HG03342 (cell line): ENCODE measurements at regions not wholly inside any gene's neighbourhood (a gene's known extent, or its start where the extent isn't known, plus 50 kb on each side); places are given as distances from the start of the nearest gene placed in this dataset.

Experiments
- ATAC-seq: cut with Tn5 transposase; IDR thresholded peaks from one replicate; pipeline ENCODE4 v1.9.1; 2021; ENCODE audit warnings: mild to moderate bottlenecking, moderate library complexity; ENCODE audit not compliant: unreplicated experiment

DNA sequence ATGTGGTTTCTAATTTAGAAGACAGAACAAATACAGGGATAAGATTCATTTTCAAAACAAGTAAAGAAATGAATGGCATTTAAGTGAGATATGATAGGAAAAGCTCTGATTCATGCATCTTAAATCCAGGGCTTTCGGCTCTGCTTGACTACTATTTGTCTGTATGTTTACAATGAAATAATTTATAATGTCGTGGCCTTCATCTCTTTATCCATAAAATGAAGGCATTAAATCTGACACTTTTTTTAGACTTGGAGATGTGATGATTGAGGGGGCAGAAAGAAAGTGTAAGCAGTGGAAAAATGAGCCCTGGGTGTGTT is 115.7 kb upstream of the KIT start:
- ATAC-seq = no peak

- no peak for ATAC-seq
Measured at GRCh38 chr4:54542540-54543041, 115.2 kb upstream of the KIT start.

- ATAC-seq = no peak
Measured at GRCh38 chr4:54543088-54543795, 114.5 kb upstream of the KIT start.

GRCh38 chr4:54545663-54546424 is 111.9 kb upstream of the KIT start:
- ATAC-seq = no peak

DNA sequence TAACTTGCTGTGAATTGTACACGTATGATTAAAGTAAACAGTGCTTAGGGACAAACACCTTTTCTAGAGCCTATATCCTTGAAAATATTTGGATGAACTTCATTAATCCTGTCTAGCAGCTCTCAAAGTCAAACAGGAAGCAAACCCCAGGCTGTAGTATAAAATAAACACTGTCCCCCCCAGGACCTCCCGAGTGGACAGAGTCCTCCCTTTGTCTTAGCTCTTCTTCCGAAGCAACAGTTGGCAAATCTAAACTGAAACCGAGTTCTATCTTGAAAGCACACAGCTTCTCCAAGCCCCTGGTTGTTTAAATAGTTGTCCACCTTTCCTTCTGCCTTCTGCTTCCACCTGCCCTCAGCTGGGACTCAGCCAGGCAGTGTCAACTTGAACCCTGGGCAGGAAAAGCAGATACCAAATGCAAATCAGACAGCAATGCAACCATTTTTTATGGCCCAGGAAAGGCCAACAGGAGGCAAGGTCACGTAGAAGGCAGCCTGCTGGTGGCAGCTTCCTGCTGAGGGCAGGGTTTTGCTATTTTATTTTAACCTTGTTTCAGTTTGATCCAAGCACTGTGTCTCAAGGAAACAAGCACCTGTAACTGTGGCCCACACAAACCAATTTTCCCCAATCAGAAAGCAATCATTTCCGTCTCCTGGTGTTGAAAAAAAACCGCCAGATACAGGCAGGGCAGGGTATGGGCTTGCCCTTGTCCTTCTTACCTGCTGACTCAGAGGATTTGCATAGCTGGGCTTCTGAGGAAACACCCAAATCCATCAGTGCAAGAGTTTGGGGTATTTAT is 110.3 kb upstream of the KIT start:
- ATAC-seq = peak; percentile 70

DNA sequence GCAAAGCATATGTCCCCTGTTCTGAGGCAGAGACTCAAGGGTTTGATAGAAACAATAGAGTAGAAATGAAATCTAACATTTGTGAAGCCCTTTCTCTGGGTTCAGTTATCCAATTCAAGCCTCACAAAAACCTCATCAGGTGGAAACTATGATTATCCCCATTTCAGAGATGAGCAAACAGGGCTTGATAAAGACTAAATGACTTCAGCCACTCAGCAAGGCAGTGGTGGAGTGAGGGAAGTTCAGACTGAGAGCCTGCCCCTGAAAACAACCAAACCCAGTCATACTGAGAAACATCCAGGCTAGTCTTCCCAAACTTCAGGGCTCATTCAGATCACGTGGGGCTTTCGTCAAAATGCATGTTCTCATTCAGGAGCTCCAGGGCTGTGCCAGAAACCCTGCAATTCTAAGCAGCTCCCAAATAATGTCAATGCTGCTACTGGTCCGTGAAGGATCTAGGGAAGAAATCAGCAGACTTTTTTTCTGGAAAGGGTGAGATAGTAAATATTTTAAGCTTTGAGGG is 109.6 kb upstream of the KIT start:
- peak; percentile 57 for ATAC-seq

- no peak for ATAC-seq
Measured at GRCh38 chr4:54548831-54549460, 108.8 kb upstream of the KIT start.

DNA sequence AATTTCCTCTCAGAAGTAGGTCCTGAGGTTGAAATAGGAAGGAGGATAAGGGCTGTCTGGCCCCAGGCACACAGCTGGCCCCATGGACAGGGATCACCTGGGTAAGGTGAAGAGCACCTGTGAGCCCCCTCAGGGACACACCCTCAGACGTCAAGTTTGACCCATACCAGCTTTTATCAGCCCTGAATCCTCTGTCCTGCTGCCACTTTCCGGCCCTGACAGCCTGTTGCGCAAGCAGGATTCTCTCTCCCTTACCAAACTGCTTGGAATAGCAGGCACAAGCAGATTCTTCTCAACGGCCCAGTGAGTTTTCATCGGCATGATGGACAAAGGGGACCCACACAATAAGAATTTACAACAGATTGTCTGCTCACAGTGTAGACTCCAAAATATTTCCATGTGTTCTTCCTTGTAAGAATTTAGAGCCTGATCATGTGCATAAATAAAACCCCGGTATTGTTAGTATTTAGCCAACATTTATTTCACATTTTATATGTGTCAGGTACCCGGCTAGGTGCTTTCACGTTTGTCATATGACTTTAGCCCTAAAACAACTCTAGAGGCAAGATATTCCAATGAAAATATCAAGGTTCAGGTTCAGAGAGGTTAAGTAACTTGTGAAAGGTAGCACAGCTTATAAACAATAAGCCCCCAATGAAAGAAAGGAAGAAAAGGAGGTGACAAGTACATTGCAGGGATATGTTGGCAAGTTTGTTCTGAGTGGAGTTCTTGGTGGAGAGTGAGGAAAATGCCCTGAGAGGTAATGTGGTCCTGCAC is 107.2 kb upstream of the KIT start:
- ATAC-seq = no peak

DNA sequence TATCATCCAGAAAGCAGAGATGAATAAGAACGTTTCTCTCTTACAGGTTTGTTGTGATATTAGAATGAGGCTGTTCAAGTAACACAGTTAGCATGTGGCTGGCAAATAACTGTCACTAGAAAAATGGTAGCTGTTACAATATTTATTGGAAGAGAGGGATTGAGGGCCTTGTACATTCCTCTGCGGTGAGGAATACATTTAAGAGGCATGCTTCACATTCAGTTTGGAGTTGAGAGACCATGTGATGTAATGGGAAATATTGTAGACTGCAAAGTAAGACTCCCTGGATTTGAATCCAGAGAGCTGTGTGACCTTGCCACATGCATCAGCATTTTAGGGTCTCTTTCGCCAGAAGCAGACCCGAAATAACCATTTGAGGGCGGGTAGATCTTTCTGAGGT is 104.8 kb upstream of the KIT start:
- no peak for ATAC-seq

- no peak for ATAC-seq
Measured at GRCh38 chr4:54554339-54554990, 103.3 kb upstream of the KIT start.

DNA sequence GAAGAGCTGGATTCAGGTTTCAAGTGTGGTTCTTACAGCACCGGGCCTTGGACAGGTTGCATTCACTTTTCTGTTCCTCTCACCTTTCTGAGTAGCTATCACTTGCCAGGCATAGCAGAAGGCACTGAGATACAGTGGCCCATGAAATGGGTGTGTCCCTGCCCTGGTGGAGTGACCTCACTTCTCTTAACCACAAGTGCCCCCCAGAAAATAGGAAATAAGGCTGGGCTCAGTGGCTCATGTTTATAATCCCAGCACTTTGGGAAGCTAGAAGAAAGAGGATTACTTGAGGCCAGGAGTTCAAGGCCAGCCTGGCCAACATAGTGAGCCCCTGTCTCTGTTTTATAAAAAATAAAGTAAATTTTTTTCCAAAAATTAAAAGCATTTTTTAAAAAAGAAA is 101.7 kb upstream of the KIT start:
- no peak for ATAC-seq

DNA sequence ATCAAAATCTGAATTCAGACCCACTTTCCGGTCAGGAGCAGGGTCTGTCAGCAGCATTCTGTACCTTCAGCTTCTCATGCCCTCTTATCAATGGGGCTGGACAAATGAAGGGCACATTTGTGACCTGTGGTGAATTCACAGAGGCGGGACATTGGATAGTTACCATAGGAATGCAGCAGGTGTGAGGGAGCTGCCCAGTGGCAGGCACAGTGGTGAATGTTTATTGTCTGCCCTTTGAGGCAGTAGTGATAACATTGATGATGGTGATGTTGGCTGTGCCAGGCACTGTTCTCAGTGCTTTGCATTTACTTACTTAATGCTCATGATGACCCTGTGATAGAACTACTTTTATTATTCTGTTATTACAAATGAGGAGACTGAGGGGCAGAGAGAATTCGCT is 101.2 kb upstream of the KIT start:
- ATAC-seq = no peak

- no peak for ATAC-seq
Measured at GRCh38 chr4:54558889-54559677, 98.7 kb upstream of the KIT start.

DNA sequence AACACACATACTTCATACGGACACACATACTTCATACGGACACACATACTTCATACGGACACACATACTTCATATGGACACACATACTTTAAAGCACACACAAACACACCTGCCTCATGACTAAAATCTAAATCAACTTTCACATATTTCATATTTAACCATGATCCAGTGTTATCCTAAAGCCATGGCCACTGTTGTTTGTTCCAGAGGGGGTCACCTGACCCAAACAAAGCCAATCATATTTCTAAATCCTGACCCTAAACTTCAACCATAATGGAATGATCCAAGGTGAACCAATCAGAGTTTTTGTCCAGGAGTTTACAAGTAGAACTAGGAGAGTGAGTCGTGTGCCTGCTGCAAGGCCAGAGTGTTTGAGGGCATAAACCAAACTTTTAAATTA is 97.2 kb upstream of the KIT start:
- no peak for ATAC-seq

DNA sequence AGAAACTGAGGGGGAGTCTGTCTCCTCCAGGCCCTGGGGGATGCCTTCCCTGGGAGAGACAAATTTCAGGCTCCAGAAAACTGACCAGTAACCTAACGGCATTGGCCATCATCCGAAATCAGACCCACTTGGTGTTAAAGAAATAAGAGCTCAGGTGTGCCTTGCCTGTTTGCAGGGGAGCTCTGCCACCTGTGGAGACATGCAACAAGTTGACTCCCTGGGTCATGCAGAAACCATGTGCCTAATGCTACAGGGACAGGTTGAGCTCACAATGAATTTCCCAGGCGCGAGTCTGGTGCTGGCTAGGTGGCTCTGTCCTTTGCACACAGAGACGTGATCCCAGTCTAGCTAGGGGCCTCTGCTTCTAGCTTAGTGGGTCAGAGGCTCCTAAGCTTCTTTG is 95.8 kb upstream of the KIT start:
- ATAC-seq = no peak

- ATAC-seq = peak; percentile 82
Measured at GRCh38 chr4:54566608-54567007, 91.1 kb upstream of the KIT start.

- ATAC-seq = no peak
Measured at GRCh38 chr4:54567327-54567726, 90.4 kb upstream of the KIT start.

- ATAC-seq = no peak
Measured at GRCh38 chr4:54568184-54568583, 89.6 kb upstream of the KIT start.

GRCh38 chr4:54570822-54571221 is 86.9 kb upstream of the KIT start:
- no peak for ATAC-seq
